Heart left ventricle (tissue), 16 donors: ENCODE measurements at regions not wholly inside any gene's neighbourhood (a gene's known extent, or its start where the extent isn't known, plus 50 kb on each side); places are given as distances from the start of the nearest gene placed in this dataset.

Experiments used
- ATAC-seq, 4 donors: fragments of 200-7000 bp; cut with Tn5 transposase; one replicate each; pipeline ENCODE4 v1.9.1; 2020 to 2022; ENCODE audit warnings: moderate library complexity in 4 of 4, mild to moderate bottlenecking in 3 of 4, moderate number of reproducible peaks in 1 of 4
- DNase-seq, 5 donors: peaks; one replicate each; pipeline ENCODE4 v3.0.0-alpha.2; 2020
- H3K27ac ChIP-seq, 12 donors: fragments of 200-600 bp; sonication (generic) in 4 of 12; one replicate each; pipeline versions ENCODE4 v1.5.0 to v1.8.0; 2016 to 2022; ENCODE audit warnings: mild to moderate bottlenecking in 2 of 12
- H3K27me3 ChIP-seq, 9 donors: fragments of 200-600 bp; sonication (generic) in 2 of 9; one replicate each; pipeline versions ENCODE4 v1.5.1 to v1.8.0; 2016 to 2022; ENCODE audit warnings: mild to moderate bottlenecking in 3 of 9
- H3K36me3 ChIP-seq, 9 donors: fragments of 200-600 bp; sonication (generic) in 2 of 9; one replicate each; pipeline versions ENCODE4 v1.5.0 to v1.8.0; 2018 to 2022; ENCODE audit warnings: mild to moderate bottlenecking in 2 of 9
- H3K4me1 ChIP-seq, 12 donors: fragments of 200-600 bp; sonication (generic) in 4 of 12; one replicate each; pipeline versions ENCODE4 v1.5.0 to v1.8.0; 2016 to 2022; ENCODE audit warnings: mild to moderate bottlenecking in 3 of 12
- H3K4me3 ChIP-seq, 12 donors: fragments of 200-600 bp; sonication (generic) in 4 of 12; one replicate each; pipeline versions ENCODE4 v1.5.0 to v1.8.0; 2017 to 2022; ENCODE audit warnings: mild to moderate bottlenecking in 9 of 12, moderate library complexity in 4 of 12
- H3K9me3 ChIP-seq, 12 donors: fragments of 200-600 bp; sonication (generic) in 4 of 12; one replicate each; pipeline versions ENCODE4 v1.5.0 to v1.8.0; 2016 to 2022; ENCODE audit warnings: mild to moderate bottlenecking in 1 of 12
- POLR2A ChIP-seq, 2 donors: fragments of 450-650 bp; IDR thresholded peaks; one replicate each; pipeline ENCODE4 v1.6.1; 2017; ENCODE audit warnings: antibody characterized with exemption in 2 of 2, mild to moderate bottlenecking in 2 of 2, moderate library complexity in 2 of 2
- WGBS, 4 donors: extraction: QIAGEN DNeasy Blood & Tissue Kit in 2 of 4; methylation state at CpG; one replicate each; pipeline versions ENCODE4 v1.1.5 to v1.1.7; 2013 to 2018; 5-methylcytosine and 5-hydroxymethylcytosine counted together
- intact Hi-C, 10 donors: fragments of 100-400 bp; cut with DNase I; formaldehyde crosslinking; loops; one replicate each; pipeline versions ENCODE4 v1.11.1 to v1.14.2; 2022
- TF ChIP-seq, protein P1 (sequence below), 12 donors: fragments of 200-600 bp; sonication (generic) in 4 of 12; IDR thresholded peaks; one replicate each; pipeline versions ENCODE4 v1.5.0 to v1.8.0; 2018 to 2022; ENCODE audit warnings: antibody characterized with exemption in 12 of 12, mild to moderate bottlenecking in 5 of 12
- donor health status: ischemic (EF 13 %, LVEDD 7.1; RV severe dilation, severe dysfunction).
- donor health status: healthy with polysubstance abuse.
- donor health status: DM: no; HTN: yes; CAD: no.
- donor health status: DM: no; HTN: no; CAD: no.
- donor health status: ischemic (EF 25% LVEDD 6.9; RV normal size, moderate dysfunction).
- donor health status: ischemic (EF 25% LVEDD 5.7; RV mildly dilated, moderate dysfunction).
- donor health status: healthy.
- donor health status: DM: yes; HTN: yes; CAD: no.
- donor health status: ischemic (EF 35%, LVEDD 5.7; RV mildly dilated, moderate dysfunction).
- donor health status: nonischemic (EF 11% LVEDD 7.7; RV severe dilation, severe dysfunction).
- donor health status: DM: yes; HTN: yes; CAD: no.
- donor health status: PGD.
- donor health status: ischemic (EF 29% LVEDD 5.4; RV normal size, mild dysfunction).
- donor health status: nonischemic (EF 23%, LVEDD 6.1; RV moderate dilation, normal function).

- H3K27me3 ChIP-seq = no peaks in the 10 kb centered on the region
- H3K4me3 ChIP-seq = no peak overlapping the region
- no peak for DNase-seq
- H3K4me1 ChIP-seq = peaks cover 0 to 40% (median 7%) of the 10 kb centered on the region in 12 donors
- intact Hi-C loops = no loop called here
- H3K9me3 ChIP-seq = no peaks in the 10 kb centered on the region
- TF ChIP-seq, protein P1, sequence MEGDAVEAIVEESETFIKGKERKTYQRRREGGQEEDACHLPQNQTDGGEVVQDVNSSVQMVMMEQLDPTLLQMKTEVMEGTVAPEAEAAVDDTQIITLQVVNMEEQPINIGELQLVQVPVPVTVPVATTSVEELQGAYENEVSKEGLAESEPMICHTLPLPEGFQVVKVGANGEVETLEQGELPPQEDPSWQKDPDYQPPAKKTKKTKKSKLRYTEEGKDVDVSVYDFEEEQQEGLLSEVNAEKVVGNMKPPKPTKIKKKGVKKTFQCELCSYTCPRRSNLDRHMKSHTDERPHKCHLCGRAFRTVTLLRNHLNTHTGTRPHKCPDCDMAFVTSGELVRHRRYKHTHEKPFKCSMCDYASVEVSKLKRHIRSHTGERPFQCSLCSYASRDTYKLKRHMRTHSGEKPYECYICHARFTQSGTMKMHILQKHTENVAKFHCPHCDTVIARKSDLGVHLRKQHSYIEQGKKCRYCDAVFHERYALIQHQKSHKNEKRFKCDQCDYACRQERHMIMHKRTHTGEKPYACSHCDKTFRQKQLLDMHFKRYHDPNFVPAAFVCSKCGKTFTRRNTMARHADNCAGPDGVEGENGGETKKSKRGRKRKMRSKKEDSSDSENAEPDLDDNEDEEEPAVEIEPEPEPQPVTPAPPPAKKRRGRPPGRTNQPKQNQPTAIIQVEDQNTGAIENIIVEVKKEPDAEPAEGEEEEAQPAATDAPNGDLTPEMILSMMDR (IDR thresholded peaks at IDR 0.05) = no peak
- no peak for TF ChIP-seq POLR2A (IDR thresholded peaks at IDR 0.05)
- WGBS, 4 donors = 92 to 99% (median 95%) methylated on average over 6 of the region's 6 CpGs
- no peak for ATAC-seq
- H3K27ac ChIP-seq = peak overlapping the region in 2 of 12 donors; percentile 38 to 42
- H3K36me3 ChIP-seq = no peaks in the 10 kb centered on the region
Measured at GRCh38 chr10:4054656-4055435, 269.8 kb upstream of the KLF6 start.

GRCh38 chr10:4053940-4054339 is 268.9 kb upstream of the KLF6 start:
- Histone ChIP-seq H3K4me3 (no peak overlapping the region), H3K27ac (peak overlapping the region in 2 of 12 donors; percentile 38 to 44), H3K4me1 (peaks cover 0 to 38% (median 7%) of the 10 kb centered on the region in 12 donors), H3K27me3 (no peaks in the 10 kb centered on the region), H3K36me3 (no peaks in the 10 kb centered on the region), H3K9me3 (no peaks in the 10 kb centered on the region)
- intact Hi-C loops = no loop called here
- no peak for TF ChIP-seq POLR2A (IDR thresholded peaks at IDR 0.05)
- TF ChIP-seq, protein P1 (IDR thresholded peaks at IDR 0.05) = no peak
- DNase-seq (no peak), ATAC-seq (peak in 1 of 4 donors; percentile 44)
- WGBS, 4 donors = 92 to 95% (median 93%) methylated on average over 8 of the region's 8 CpGs

- no peaks in the 10 kb centered on the region for H3K36me3 ChIP-seq
- no peaks in the 10 kb centered on the region for H3K9me3 ChIP-seq
- peak overlapping the region in 11 of 12 donors; percentile 1 to 54 (median 33) for H3K4me3 ChIP-seq
- intact Hi-C loops = no loop called here
- TF ChIP-seq POLR2A (IDR thresholded peaks at IDR 0.05) = no peak
- TF ChIP-seq, protein P1 (IDR thresholded peaks at IDR 0.05) = no peak
- 61 to 72% (median 67%) methylated on average over 9 of the region's 9 CpGs for WGBS, 4 donors
- H3K27ac ChIP-seq = peak overlapping the region; percentile 43 to 88 (median 77)
- no peaks in the 10 kb centered on the region for H3K27me3 ChIP-seq
- peak in 1 of 5 donors; percentile 42 for DNase-seq
- peak; percentile 49 to 68 (median 54) for ATAC-seq
- H3K4me1 ChIP-seq = peaks cover 0 to 31% (median 7%) of the 10 kb centered on the region in 12 donors
Measured at GRCh38 chr10:4051641-4052151, 266.7 kb upstream of the KLF6 start.

DNA sequence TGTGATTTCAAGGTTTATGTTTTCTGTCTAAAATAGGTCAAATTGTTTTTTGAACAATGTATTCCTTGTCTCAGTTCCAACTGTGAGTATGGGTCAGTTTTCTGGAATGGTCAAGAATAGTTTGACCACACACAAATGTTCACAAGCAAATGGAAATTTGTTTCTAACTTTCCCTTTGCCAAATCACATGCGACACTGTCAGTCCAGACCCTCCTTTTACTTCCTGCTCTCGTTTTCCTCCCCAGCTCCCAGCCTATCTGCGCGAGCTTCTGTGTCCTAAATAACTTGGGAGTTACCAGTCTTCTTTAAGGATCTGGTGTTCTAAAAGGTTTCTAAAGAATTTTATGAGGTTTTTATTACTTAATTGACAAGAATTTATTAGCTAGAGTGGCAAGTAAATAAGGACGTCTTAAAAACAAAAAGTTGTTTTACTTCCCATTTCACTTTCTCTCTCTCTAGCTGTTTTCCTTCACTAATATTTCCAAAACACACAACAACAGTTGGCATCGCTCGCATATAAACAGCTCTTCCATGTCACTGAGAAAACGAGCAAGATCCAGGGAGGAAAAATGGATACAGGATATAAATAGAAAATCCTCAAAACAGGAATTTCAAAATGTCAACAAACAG is 266.1 kb upstream of the KLF6 start:
- ATAC-seq (peak; percentile 73 to 93 (median 82)), DNase-seq (peak in 3 of 5 donors; percentile 50 to 52 (median 50))
- intact Hi-C loops = no loop called here
- WGBS, 4 donors = 34 to 54% (median 39%) methylated on average over 8 of the region's 8 CpGs
- TF ChIP-seq, protein P1 (IDR thresholded peaks at IDR 0.05) = no peak
- TF ChIP-seq POLR2A (IDR thresholded peaks at IDR 0.05) = peak in 1 of 2 donors; percentile 17
- peaks cover 0 to 31% (median 7%) of the 10 kb centered on the region in 12 donors for H3K4me1 ChIP-seq
- no peaks in the 10 kb centered on the region for H3K27me3 ChIP-seq
- H3K9me3 ChIP-seq = no peaks in the 10 kb centered on the region
- no peaks in the 10 kb centered on the region for H3K36me3 ChIP-seq
- H3K27ac ChIP-seq = peak overlapping the region; percentile 43 to 88 (median 77)
- peak overlapping the region in 11 of 12 donors; percentile 1 to 54 (median 33) for H3K4me3 ChIP-seq
